PC-3 (cell line): ENCODE measurements at regions not wholly inside any gene's neighbourhood (a gene's known extent, or its start where the extent isn't known, plus 50 kb on each side); places are given as distances from the start of the nearest gene placed in this dataset.
"Not testable (repeated sequence)": the region's sequence is repeated elsewhere in the genome, so short reads cannot be mapped to it uniquely, and the experiment has no call there.

Source experiments
- ATAC-seq: fragments of 200-7000 bp; cut with Tn5 transposase; 2 replicates; pipeline ENCODE4 v1.9.1; 2020; ENCODE audit warnings: mild to moderate bottlenecking, moderate library complexity
- BruUV-seq: library from RNA; stranded (reverse); fragments of 400-500 nt; replicated peaks from 2 replicates; lab custom pipeline; 2021; lab: Mats Ljungman, UMichigan
- CTCF ChIA-PET: fragments of 300-600 bp; sonication (Branson Sonifier 250); formaldehyde crosslinking; loops from one replicate; lab custom pipeline; 2022; ENCODE audit warnings: antibody characterized with exemption; lab: Charles Lee
- POLR2A ChIA-PET: fragments of 300-600 bp; sonication (Branson Sonifier 250); formaldehyde crosslinking; loops from one replicate; lab custom pipeline; 2022; ENCODE audit warnings: antibody characterized with exemption; ENCODE audit not compliant: unreplicated experiment; lab: Charles Lee
- DNase-seq: peaks from one replicate; pipeline ENCODE4 v3.0.0-alpha.2; 2015
- H2AFZ ChIP-seq: fragments of 300-600 bp; sonication (generic); 2 replicates; pipeline ENCODE4 v1.6.0; 2016; ENCODE audit warnings: antibody characterized with exemption, low read length
- H3F3A ChIP-seq: fragments of 300-600 bp; sonication (generic); one replicate; pipeline ENCODE4 v1.6.0; 2017; ENCODE audit warnings: antibody characterized with exemption, low read length, control low read depth, mild to moderate bottlenecking; ENCODE audit not compliant: unreplicated experiment
- H3K27ac ChIP-seq: fragments of 300-600 bp; sonication (generic); 2 replicates; pipeline ENCODE4 v1.5.1; 2016; ENCODE audit warnings: mild to moderate bottlenecking, low read length
- H3K27me3 ChIP-seq: fragments of 300-600 bp; sonication (generic); 2 replicates; pipeline ENCODE4 v1.6.1; 2016; ENCODE audit warnings: low read length, mixed read lengths
- H3K36me3 ChIP-seq: fragments of 300-600 bp; sonication (generic); 2 replicates; pipeline ENCODE4 v1.6.1; 2016; ENCODE audit warnings: low read depth, mixed run types, low read length, mixed read lengths
- H3K4me1 ChIP-seq: fragments of 300-600 bp; sonication (generic); 2 replicates; pipeline ENCODE4 v1.5.1; 2016; ENCODE audit warnings: low read length; ENCODE audit not compliant: insufficient read depth
- H3K4me2 ChIP-seq: fragments of 300-600 bp; sonication (generic); 2 replicates; pipeline ENCODE4 v1.6.0; 2016; ENCODE audit warnings: low read length
- H3K4me3 ChIP-seq: fragments of 300-600 bp; sonication (generic); 2 replicates; pipeline ENCODE4 v1.5.1; 2016; ENCODE audit warnings: mild to moderate bottlenecking, low read length, mixed read lengths
- H3K79me2 ChIP-seq: fragments of 300-600 bp; sonication (generic); 2 replicates; pipeline ENCODE4 v1.6.1; 2017; ENCODE audit warnings: low read length, mixed read lengths
- H3K9ac ChIP-seq: fragments of 300-600 bp; sonication (generic); 2 replicates; pipeline ENCODE4 v1.6.0; 2016; ENCODE audit warnings: mild to moderate bottlenecking, low read length
- H3K9me2 ChIP-seq: fragments of 300-600 bp; sonication (generic); replicated peaks from 2 replicates; pipeline ENCODE4 v1.6.1; 2016; ENCODE audit warnings: mixed run types, low read length, mixed read lengths
- H3K9me3 ChIP-seq: fragments of 300-600 bp; sonication (generic); 2 replicates; pipeline ENCODE4 v1.6.1; 2016; ENCODE audit warnings: low read length, mixed read lengths
- H4K20me1 ChIP-seq: fragments of 300-600 bp; sonication (generic); 2 replicates; pipeline ENCODE4 v1.6.1; 2016; ENCODE audit warnings: low read length, mixed read lengths
- EZH2 ChIP-seq: fragments of 300-600 bp; sonication (generic); IDR thresholded peaks from one replicate; pipeline ENCODE4 v1.6.1; 2017; ENCODE audit warnings: antibody characterized with exemption, mild to moderate bottlenecking, low read length; ENCODE audit not compliant: unreplicated experiment
- EZH2phosphoT487 ChIP-seq: fragments of 300-600 bp; sonication (generic); IDR thresholded peaks from 2 replicates; pipeline ENCODE4 v1.6.1; 2018; ENCODE audit warnings: mild to moderate bottlenecking, antibody characterized with exemption, low read length, borderline replicate concordance
- intact Hi-C: fragments of 100-400 bp; cut with micrococcal nuclease; formaldehyde crosslinking; loops from 2 replicates; pipeline ENCODE4 v1.9.0; 2023
- TF ChIP-seq, protein P1 (sequence below): fragments of 300-600 bp; sonication (generic); conservative IDR thresholded peaks from 2 replicates; pipeline ENCODE4 v1.5.1; 2017; ENCODE audit warnings: antibody characterized with exemption, low read depth, mild to moderate bottlenecking, low read length

DNA sequence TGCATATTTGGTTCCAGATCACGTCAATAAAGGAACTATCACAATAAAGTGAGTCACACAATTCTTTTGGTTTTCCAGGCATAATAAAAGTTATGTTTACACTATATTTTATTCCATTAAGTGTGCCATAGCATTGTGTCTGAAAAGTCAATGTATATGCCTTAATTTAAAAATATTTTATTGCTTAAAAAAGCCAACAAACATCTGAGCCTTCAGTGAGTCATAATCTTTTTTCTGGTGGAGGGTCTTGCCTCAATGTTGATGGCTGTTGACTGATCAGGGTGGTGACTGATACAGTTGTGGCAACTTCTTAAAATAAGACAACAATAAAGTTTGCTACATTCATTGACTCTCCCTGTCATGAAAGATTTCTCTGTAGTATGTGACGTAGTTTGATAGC lies 254.3 kb upstream of the SPOPL start:
- Histone ChIP-seq H3K9me2 (no peaks in the 10 kb centered on the region), H3K27me3 (no peaks in the 10 kb centered on the region), H3K27ac (peak overlapping the region; percentile 10; the same call in 1 of the 2 replicates), H4K20me1 (no peaks in the 10 kb centered on the region), H3K9ac (no peak overlapping the region), H2AFZ (no peak overlapping the region), H3F3A (no peaks in the 10 kb centered on the region), H3K79me2 (no peaks in the 10 kb centered on the region), H3K4me1 (peaks cover 15% of the 10 kb centered on the region), H3K4me2 (no peak overlapping the region), H3K36me3 (no peaks in the 10 kb centered on the region), H3K4me3 (no peak overlapping the region), H3K9me3 (no peaks in the 10 kb centered on the region)
- ATAC-seq, result peak; percentile 52
- CTCF ChIA-PET, result no interaction called here
- intact Hi-C loops, result no loop called here
- POLR2A ChIA-PET, result no interaction called here
- BruUV-seq, result no TSS peak
- TF ChIP-seq EZH2phosphoT487 (no peak), EZH2 (no peak)
- TF ChIP-seq, protein P1, sequence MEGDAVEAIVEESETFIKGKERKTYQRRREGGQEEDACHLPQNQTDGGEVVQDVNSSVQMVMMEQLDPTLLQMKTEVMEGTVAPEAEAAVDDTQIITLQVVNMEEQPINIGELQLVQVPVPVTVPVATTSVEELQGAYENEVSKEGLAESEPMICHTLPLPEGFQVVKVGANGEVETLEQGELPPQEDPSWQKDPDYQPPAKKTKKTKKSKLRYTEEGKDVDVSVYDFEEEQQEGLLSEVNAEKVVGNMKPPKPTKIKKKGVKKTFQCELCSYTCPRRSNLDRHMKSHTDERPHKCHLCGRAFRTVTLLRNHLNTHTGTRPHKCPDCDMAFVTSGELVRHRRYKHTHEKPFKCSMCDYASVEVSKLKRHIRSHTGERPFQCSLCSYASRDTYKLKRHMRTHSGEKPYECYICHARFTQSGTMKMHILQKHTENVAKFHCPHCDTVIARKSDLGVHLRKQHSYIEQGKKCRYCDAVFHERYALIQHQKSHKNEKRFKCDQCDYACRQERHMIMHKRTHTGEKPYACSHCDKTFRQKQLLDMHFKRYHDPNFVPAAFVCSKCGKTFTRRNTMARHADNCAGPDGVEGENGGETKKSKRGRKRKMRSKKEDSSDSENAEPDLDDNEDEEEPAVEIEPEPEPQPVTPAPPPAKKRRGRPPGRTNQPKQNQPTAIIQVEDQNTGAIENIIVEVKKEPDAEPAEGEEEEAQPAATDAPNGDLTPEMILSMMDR, result no peak
- peak; percentile 57 for DNase-seq

DNA sequence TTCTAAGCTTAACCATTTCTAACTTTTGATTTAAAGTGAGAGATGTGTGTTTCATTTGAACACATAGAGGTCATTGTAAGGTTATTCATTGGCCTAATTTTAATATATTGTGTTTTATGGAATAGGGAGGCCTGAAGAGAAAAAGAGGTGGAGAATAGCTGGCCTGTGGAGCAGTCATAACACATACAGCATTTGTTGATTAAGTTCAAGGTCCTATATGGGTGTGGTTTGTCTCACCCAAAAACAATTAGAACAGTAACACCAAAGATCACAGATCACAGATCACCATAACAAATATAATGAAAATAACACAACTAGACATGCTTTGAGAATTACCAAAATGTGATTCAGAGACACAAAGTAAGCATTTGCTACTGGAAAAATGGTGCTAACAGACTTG lies 252.4 kb upstream of the SPOPL start:
- no peaks in the 10 kb centered on the region for H3F3A ChIP-seq
- peaks cover 15% of the 10 kb centered on the region for H3K4me1 ChIP-seq
- no TSS peak for BruUV-seq
- no peak for DNase-seq
- no peaks in the 10 kb centered on the region for H3K9me2 ChIP-seq
- intact Hi-C loops, result no loop called here
- H3K9ac ChIP-seq, result no peak overlapping the region
- H3K79me2 ChIP-seq, result no peaks in the 10 kb centered on the region
- no peaks in the 10 kb centered on the region for H3K36me3 ChIP-seq
- TF ChIP-seq EZH2 (no peak), EZH2phosphoT487 (no peak)
- TF ChIP-seq, protein P1, result no peak
- no peak overlapping the region for H3K4me2 ChIP-seq
- no peaks in the 10 kb centered on the region for H4K20me1 ChIP-seq
- ChIA-PET CTCF (no interaction called here), POLR2A (no interaction called here)
- H3K9me3 ChIP-seq, result no peaks in the 10 kb centered on the region
- H3K4me3 ChIP-seq, result no peak overlapping the region
- H3K27ac ChIP-seq, result no peak overlapping the region
- no peak for ATAC-seq
- no peak overlapping the region for H2AFZ ChIP-seq
- H3K27me3 ChIP-seq, result no peaks in the 10 kb centered on the region

DNA sequence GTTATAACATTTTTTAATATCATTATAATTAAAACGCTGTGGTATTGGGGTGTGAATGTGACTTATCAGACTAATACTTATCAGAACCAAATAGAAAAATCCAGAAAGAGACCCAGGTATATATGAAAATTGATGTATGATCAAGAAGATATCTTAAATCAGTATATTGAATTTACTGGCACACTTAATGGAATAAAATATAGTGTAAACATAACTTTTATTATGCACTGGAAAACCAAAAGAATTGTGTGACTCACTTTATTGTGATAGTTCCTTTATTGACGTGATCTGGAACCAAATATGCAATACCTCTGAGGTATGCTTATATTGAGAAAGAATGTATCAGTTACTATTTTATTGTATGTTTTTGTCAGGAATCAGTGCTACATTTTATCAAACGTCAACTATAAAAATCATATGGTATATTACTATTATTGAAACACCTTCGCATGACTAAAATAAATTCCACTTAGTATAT lies 250.7 kb upstream of the SPOPL start:
- ATAC-seq (peak; percentile 73), DNase-seq (peak; percentile 60)
- H4K20me1 ChIP-seq, H3K36me3 ChIP-seq, H3K9me2 ChIP-seq, intact Hi-C loops, H3F3A ChIP-seq, POLR2A ChIA-PET, H3K27me3 ChIP-seq, H3K9ac ChIP-seq, H2AFZ ChIP-seq, H3K9me3 ChIP-seq, H3K4me3 ChIP-seq, CTCF ChIA-PET, H3K27ac ChIP-seq, BruUV-seq, H3K79me2 ChIP-seq, H3K4me2 ChIP-seq: not testable (repeated sequence)
- H3K4me1 ChIP-seq, result peaks cover 15% of the 10 kb centered on the region
